K562 (cell line): ENCODE measurements at regions not wholly inside any gene's neighbourhood (a gene's known extent, or its start where the extent isn't known, plus 50 kb on each side); places are given as distances from the start of the nearest gene placed in this dataset.

Experiments
- CTCF ChIP-seq, 3 experiments: IDR thresholded peaks in 2 of 3; conservative IDR thresholded peaks in 1 of 3; 2 replicates each; pipeline ENCODE4 v1.5.1; 2011 to 2012; ENCODE audit warnings: low read length in 3 of 3, mild to moderate bottlenecking in 3 of 3, control low read depth in 2 of 3, improper control_type of control experiment in 1 of 3, inconsistent platforms in 1 of 3, low read depth in 1 of 3, mixed read lengths in 1 of 3, moderate library complexity in 1 of 3; ENCODE audit not compliant: insufficient read depth in 2 of 3
- DIDO1 ChIP-seq: fragments of 450-650 bp; IDR thresholded peaks from 2 replicates; pipeline ENCODE4 v1.6.1; 2016; ENCODE audit warnings: low read depth, missing biosample characterization, missing genetic modification characterization
- EZH2 ChIP-seq: IDR thresholded peaks from 2 replicates; pipeline ENCODE4 v1.6.1; 2012; ENCODE audit warnings: low read depth, mild to moderate bottlenecking, inconsistent platforms, low read length, borderline replicate concordance
- IFI16 ChIP-seq: fragments of 250-450 bp; sonication (Bioruptor Pico); IDR thresholded peaks from 2 replicates; pipeline ENCODE4 v2.1.2; 2022; ENCODE audit warnings: mild to moderate bottlenecking, inconsistent platforms
- ILF3 ChIP-seq: fragments of 450-650 bp; IDR thresholded peaks from 2 replicates; pipeline ENCODE4 v1.6.1; 2018; ENCODE audit warnings: antibody characterized with exemption, mild to moderate bottlenecking, moderate library complexity, borderline replicate concordance
- RBBP5 ChIP-seq: fragments of 200-600 bp; sonication (generic); IDR thresholded peaks from 2 replicates; pipeline ENCODE4 v1.6.1; 2012; ENCODE audit warnings: borderline replicate concordance, mild to moderate bottlenecking, low read length, control low read depth, inconsistent platforms; ENCODE audit not compliant: insufficient read depth, poor library complexity, severe bottlenecking
- TAF1 ChIP-seq: IDR thresholded peaks from 2 replicates; pipeline ENCODE4 v1.6.1; 2011; ENCODE audit warnings: mild to moderate bottlenecking, low read length, moderate library complexity; ENCODE audit not compliant: insufficient read depth, control insufficient read depth, severe bottlenecking; ENCODE audit errors: extremely low read depth
- ZZZ3 ChIP-seq: fragments of 450-650 bp; IDR thresholded peaks from 2 replicates; pipeline ENCODE4 v1.6.1; 2016; ENCODE audit warnings: antibody characterized with exemption, mild to moderate bottlenecking, moderate library complexity

DNA sequence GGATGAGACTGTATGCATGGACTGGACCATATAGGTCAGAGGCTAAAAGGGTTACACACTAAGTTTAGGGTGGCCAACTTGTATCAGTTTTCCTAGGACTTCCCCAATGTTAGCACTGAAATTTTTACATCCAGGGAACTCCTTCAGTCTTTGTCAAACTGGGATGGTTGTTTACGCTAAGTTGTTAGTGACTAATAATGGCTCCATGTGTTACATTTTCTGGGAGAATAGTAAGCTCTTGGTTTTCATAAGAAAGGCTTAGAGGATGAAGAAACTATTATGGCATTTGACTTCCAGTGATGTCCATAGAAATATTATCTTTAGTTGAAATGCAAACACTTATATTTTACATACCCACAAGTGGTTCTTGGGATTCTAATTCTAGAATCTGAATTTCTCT is 57.9 kb upstream of the ST3GAL6 start:
- TF ChIP-seq EZH2 = no peak
- TF ChIP-seq CTCF (IDR thresholded peaks at IDR 0.05 in 2 of 3, conservative IDR thresholded peaks at IDR 0.05 in 1 of 3; ENCODE audit: insufficient read depth in 2 of 3, low read depth in 1 of 3, low read length in 3 of 3) = no peak
- TF ChIP-seq ZZZ3 = no peak
- TF ChIP-seq DIDO1 (tag) = no peak
- no peak for TF ChIP-seq ILF3
- no peak for TF ChIP-seq TAF1
- TF ChIP-seq RBBP5 = no peak
- no peak for TF ChIP-seq IFI16 (CRISPR knock-in tag)
